Testis (tissue), 2 donors: ENCODE measurements at regions not wholly inside any gene's neighbourhood (a gene's known extent, or its start where the extent isn't known, plus 50 kb on each side); places are given as distances from the start of the nearest gene placed in this dataset.
"Not testable (repeated sequence)": the region's sequence is repeated elsewhere in the genome, so short reads cannot be mapped to it uniquely, and the experiment has no call there.

ENCODE experiments used
- DNase-seq: peaks from one replicate; pipeline ENCODE4 v3.0.0-alpha.2; 2019
- H3K27ac ChIP-seq, 2 donors: fragments of 200-600 bp; sonication (generic); one replicate each; pipeline ENCODE4 v1.5.1; 2019
- H3K27me3 ChIP-seq: fragments of 200-600 bp; sonication (generic); one replicate; pipeline ENCODE4 v1.5.1; 2019
- H3K36me3 ChIP-seq: fragments of 200-600 bp; sonication (generic); one replicate; pipeline ENCODE4 v1.5.1; 2017; ENCODE audit warnings: low read depth; ENCODE audit errors: missing control alignments
- H3K4me1 ChIP-seq: fragments of 200-600 bp; sonication (generic); one replicate; pipeline ENCODE4 v1.5.1; 2019
- H3K4me3 ChIP-seq, 2 donors: fragments of 200-600 bp; sonication (generic); one replicate each; pipeline ENCODE4 v1.5.1; 2017 to 2019
- H3K9me3 ChIP-seq: fragments of 200-600 bp; sonication (generic); one replicate; pipeline ENCODE4 v1.5.1; 2017
- CTCF ChIP-seq, 3 experiments: fragments of 450-650 bp in 2 of 3; fragments of 200-600 bp in 1 of 3; sonication (generic) in 1 of 3; IDR thresholded peaks; one replicate each; pipeline ENCODE4 v1.5.1; 2016 to 2019; ENCODE audit warnings: antibody characterized with exemption in 3 of 3, mild to moderate bottlenecking in 2 of 3, moderate library complexity in 1 of 3
- POLR2A ChIP-seq: fragments of 450-650 bp; IDR thresholded peaks from one replicate; pipeline ENCODE4 v1.6.1; 2017; ENCODE audit warnings: antibody characterized with exemption, mild to moderate bottlenecking, moderate library complexity
- WGBS, 2 donors: methylation state at CpG; one replicate each; pipeline ENCODE4 v1.1.5; 2018; 5-methylcytosine and 5-hydroxymethylcytosine counted together
- intact Hi-C: fragments of 100-400 bp; cut with DNase I; formaldehyde crosslinking; loops from one replicate; pipeline ENCODE4 v1.15.1; 2023; ENCODE audit warnings: low total_unique reads

- intact Hi-C loops, result no loop called here
- no peak for TF ChIP-seq CTCF (IDR thresholded peaks at IDR 0.05)
- no peak for TF ChIP-seq POLR2A
- DNase-seq, result no peak
These were observed 272.3 kb upstream of the RNF32 start for GRCh38 chr7:156368053-156368843.

GRCh38 chr7:156363751-156364150 lies 276.8 kb upstream of the RNF32 start:
- intact Hi-C loops, result no loop called here

More at GRCh38 chr7:156368053-156368843, 272.3 kb upstream of the RNF32 start:
- no peaks in the 10 kb centered on the region for H3K36me3 ChIP-seq
- H3K27me3 ChIP-seq, result no peaks in the 10 kb centered on the region
- H3K4me1 ChIP-seq, result no peaks in the 10 kb centered on the region
- no peaks in the 10 kb centered on the region for H3K9me3 ChIP-seq
- H3K4me3 ChIP-seq, result no peak overlapping the region
- H3K27ac ChIP-seq, result no peak overlapping the region
- whole genome bisulfite sequencing, 2 donors, result 82 to 86% methylated on average over 12 of the region's 12 CpGs

GRCh38 chr7:156360835-156361234 lies 279.7 kb upstream of the RNF32 start:
- H3K9me3 ChIP-seq, result no peaks in the 10 kb centered on the region
- no peaks in the 10 kb centered on the region for H3K36me3 ChIP-seq
- intact Hi-C loops, result no loop called here
- DNase-seq, result no peak
- no peaks in the 10 kb centered on the region for H3K4me1 ChIP-seq
- no peaks in the 10 kb centered on the region for H3K27me3 ChIP-seq
- TF ChIP-seq CTCF (IDR thresholded peaks at IDR 0.05) (no peak), POLR2A (no peak)
- 76 to 79% methylated on average over 6 of the region's 6 CpGs for WGBS, 2 donors
- H3K27ac ChIP-seq, result no peak overlapping the region
- no peak overlapping the region for H3K4me3 ChIP-seq

More at GRCh38 chr7:156363751-156364150, 276.8 kb upstream of the RNF32 start:
- no peaks in the 10 kb centered on the region for H3K36me3 ChIP-seq
- no peaks in the 10 kb centered on the region for H3K9me3 ChIP-seq
- TF ChIP-seq POLR2A (no peak), CTCF (IDR thresholded peaks at IDR 0.05) (no peak)
- H3K4me1 ChIP-seq, result no peaks in the 10 kb centered on the region
- 77 to 88% methylated on average over 4 to 5 of the region's 5 CpGs for WGBS, 2 donors
- no peak overlapping the region for H3K27ac ChIP-seq
- no peak overlapping the region for H3K4me3 ChIP-seq
- no peaks in the 10 kb centered on the region for H3K27me3 ChIP-seq
- DNase-seq, result no peak

GRCh38 chr7:156356551-156356950 lies 284.0 kb upstream of the RNF32 start:
- TF ChIP-seq CTCF (IDR thresholded peaks at IDR 0.05) (no peak), POLR2A (no peak)
- no peak for DNase-seq
- Histone ChIP-seq H3K36me3 (no peaks in the 10 kb centered on the region), H3K9me3 (no peaks in the 10 kb centered on the region), H3K4me1 (no peaks in the 10 kb centered on the region), H3K4me3 (no peak overlapping the region), H3K27ac (no peak overlapping the region), H3K27me3 (no peaks in the 10 kb centered on the region)
- intact Hi-C loops, result no loop called here
- 83 to 88% methylated on average over 5 of the region's 5 CpGs for WGBS, 2 donors

GRCh38 chr7:156353352-156353751 lies 287.2 kb upstream of the RNF32 start:
- Histone ChIP-seq H3K27ac (no peak overlapping the region), H3K36me3 (no peaks in the 10 kb centered on the region), H3K9me3 (no peaks in the 10 kb centered on the region), H3K27me3 (no peaks in the 10 kb centered on the region), H3K4me1 (no peaks in the 10 kb centered on the region), H3K4me3 (no peak overlapping the region)
- 86 to 88% methylated on average over 7 of the region's 7 CpGs for WGBS, 2 donors
- DNase-seq, result no peak
- intact Hi-C loops, result no loop called here
- TF ChIP-seq POLR2A, result no peak
- no peak for TF ChIP-seq CTCF (IDR thresholded peaks at IDR 0.05)

- H3K36me3 ChIP-seq, H3K4me3 ChIP-seq, intact Hi-C loops, DNase-seq, H3K27me3 ChIP-seq, H3K27ac ChIP-seq, H3K9me3 ChIP-seq, H3K4me1 ChIP-seq: not testable (repeated sequence)
- WGBS, 2 donors, result 83 to 97% methylated on average over 3 to 24 of the region's 25 CpGs
These were observed 292.8 kb upstream of the RNF32 start for GRCh38 chr7:156347703-156348248.
